ENCODE measurements at regions not wholly inside any gene's neighbourhood (a gene's known extent, or its start where the extent isn't known, plus 50 kb on each side); places are given as distances from the start of the nearest gene placed in this dataset.
"Not testable (repeated sequence)": the region's sequence is repeated elsewhere in the genome, so short reads cannot be mapped to it uniquely, and the experiment has no call there.

GRCh38 chr9:78406933-78407332 lies 110.0 kb downstream of the PSAT1 start:
- H3K27ac ChIP-seq: no peak overlapping the region
- no peak for DNase-seq
- H3K9me3 ChIP-seq: no peaks in the 10 kb centered on the region
- no peaks in the 10 kb centered on the region for H3K36me3 ChIP-seq
- no peak overlapping the region for H3K4me3 ChIP-seq
- H3K4me1 ChIP-seq: no peaks in the 10 kb centered on the region
- H3K27me3 ChIP-seq: peaks cover 0 to 10% of the 10 kb centered on the region in 2 donors
- intact Hi-C loops (cut with DNase I; ENCODE audit: low total_unique reads): no loop called here
- no peak for TF ChIP-seq CTCF (IDR thresholded peaks at IDR 0.05)

DNA sequence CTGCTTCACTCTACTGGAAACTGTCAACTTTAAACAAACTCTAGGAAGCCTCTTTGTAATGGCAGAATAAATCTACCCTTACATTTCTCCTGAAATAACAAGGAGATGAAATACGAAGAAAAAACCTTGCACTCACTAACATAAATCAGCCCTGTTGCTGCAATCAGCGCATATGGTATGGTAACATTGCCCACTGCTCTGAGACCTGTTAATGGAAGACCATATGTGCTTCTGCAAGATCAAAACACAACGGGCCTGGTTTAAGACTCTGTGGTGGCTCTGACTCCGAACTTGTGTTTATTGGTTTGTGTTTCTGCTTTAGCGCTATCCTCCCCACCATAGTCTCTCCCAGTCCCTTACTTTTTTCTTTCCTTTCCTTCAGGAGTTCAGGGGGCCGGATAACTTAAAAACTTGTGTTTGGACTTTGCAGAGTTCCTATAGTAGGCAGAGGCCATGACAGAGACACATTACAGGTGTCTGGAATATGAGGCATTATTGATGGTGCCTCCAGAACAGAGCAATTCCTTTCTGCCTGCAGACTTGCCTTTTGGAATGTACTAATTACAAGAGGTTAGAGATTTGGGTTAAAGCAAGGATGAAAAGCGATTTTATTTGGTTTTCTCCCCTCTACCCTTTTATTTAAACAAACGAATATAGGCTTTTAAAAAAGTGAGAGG lies 110.8 kb downstream of the PSAT1 start:
- no peak for TF ChIP-seq CTCF (IDR thresholded peaks at IDR 0.05)
- intact Hi-C loops (cut with DNase I; ENCODE audit: low total_unique reads): no loop called here
- H3K36me3 ChIP-seq: no peaks in the 10 kb centered on the region

GRCh38 chr9:78408388-78408787 lies 111.5 kb downstream of the PSAT1 start:
- no peak overlapping the region for H3K27ac ChIP-seq
- no peaks in the 10 kb centered on the region for H3K36me3 ChIP-seq
- TF ChIP-seq CTCF (IDR thresholded peaks at IDR 0.05): no peak
- peaks cover 0 to 10% of the 10 kb centered on the region in 2 donors for H3K27me3 ChIP-seq
- H3K4me1 ChIP-seq: no peaks in the 10 kb centered on the region
- H3K9me3 ChIP-seq: no peaks in the 10 kb centered on the region
- intact Hi-C loops (cut with DNase I; ENCODE audit: low total_unique reads): no loop called here
- H3K4me3 ChIP-seq: no peak overlapping the region
- DNase-seq: no peak

More for the DNA sequence above, 110.8 kb downstream of the PSAT1 start:
- DNase-seq: no peak
- Histone ChIP-seq H3K9me3 (no peaks in the 10 kb centered on the region), H3K4me3 (no peak overlapping the region), H3K27ac (no peak overlapping the region), H3K27me3 (peaks cover 0 to 10% of the 10 kb centered on the region in 2 donors), H3K4me1 (no peaks in the 10 kb centered on the region)

DNA sequence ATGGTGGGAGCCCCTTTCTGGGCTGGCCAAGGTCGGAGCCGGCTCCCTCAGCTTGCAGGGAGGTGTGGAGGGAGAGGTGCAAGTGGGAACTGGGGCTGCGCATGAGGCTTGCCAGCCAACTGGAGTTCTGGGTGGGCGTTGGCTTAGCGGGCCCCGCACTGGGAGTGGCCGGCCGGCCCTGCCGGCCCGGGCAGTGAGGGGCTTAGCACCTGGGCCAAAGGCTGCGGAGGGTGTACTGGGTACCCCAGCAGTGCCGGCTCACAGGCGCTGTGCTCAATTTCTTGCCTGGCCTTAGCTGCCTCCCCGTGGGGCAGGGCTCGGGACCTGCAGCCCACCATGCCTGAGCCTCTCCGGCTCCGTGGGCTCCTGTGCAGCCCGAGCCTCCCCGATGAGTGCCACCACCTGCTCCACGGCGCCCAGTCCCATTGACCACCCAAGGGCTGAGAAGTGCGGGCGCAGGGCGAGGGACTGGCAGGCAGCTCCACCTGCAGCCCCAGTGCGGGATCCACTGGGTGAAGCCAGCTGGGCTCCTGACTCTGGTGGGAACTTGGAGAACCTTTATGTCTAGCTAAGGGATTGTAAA lies 113.1 kb downstream of the PSAT1 start:
- H3K4me3 ChIP-seq; H3K27ac ChIP-seq; H3K4me1 ChIP-seq; H3K27me3 ChIP-seq; intact Hi-C loops (cut with DNase I; ENCODE audit: low total_unique reads); H3K36me3 ChIP-seq; DNase-seq; H3K9me3 ChIP-seq: not testable (repeated sequence)

DNA sequence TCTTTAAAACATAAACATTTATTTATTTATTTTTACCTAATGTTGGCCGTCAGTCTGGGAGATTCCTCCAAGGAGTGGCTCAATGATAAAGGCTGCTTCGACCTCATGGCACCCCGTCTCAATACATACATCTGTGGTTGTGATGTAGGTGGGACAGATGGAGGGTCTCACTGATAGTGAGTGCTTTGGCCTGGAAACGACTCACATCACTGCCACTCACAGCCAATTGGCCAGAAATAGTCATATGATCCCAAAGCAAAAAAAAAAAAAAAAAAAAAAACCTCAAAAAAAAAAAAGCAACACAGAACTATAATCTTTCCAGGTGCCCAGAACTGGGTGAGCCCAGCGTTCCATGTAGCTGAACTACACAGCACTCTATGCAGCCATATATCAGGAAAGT lies 125.4 kb downstream of the PSAT1 start:
- no peaks in the 10 kb centered on the region for H3K27me3 ChIP-seq
- no peaks in the 10 kb centered on the region for H3K4me1 ChIP-seq
- H3K36me3 ChIP-seq: no peaks in the 10 kb centered on the region
- no peak for TF ChIP-seq CTCF (IDR thresholded peaks at IDR 0.05)
- intact Hi-C loops (cut with DNase I; ENCODE audit: low total_unique reads): no loop called here
- no peak for DNase-seq
- H3K9me3 ChIP-seq: no peaks in the 10 kb centered on the region
- no peak overlapping the region for H3K27ac ChIP-seq
- no peak overlapping the region for H3K4me3 ChIP-seq

- Histone ChIP-seq H3K4me1 (no peaks in the 10 kb centered on the region), H3K27ac (no peak overlapping the region), H3K4me3 (no peak overlapping the region), H3K36me3 (no peaks in the 10 kb centered on the region), H3K9me3 (peaks cover 0 to 3% (median 3%) of the 10 kb centered on the region in 3 donors), H3K27me3 (no peaks in the 10 kb centered on the region)
- intact Hi-C loops (cut with DNase I; ENCODE audit: low total_unique reads): no loop called here
- no peak for DNase-seq
- no peak for TF ChIP-seq CTCF (IDR thresholded peaks at IDR 0.05)
Observed at GRCh38 chr9:78424299-78424698, 127.4 kb downstream of the PSAT1 start.
